CD4-positive, alpha-beta T cell treated with Interleukin-15 for 1 hour (primary cell): ENCODE measurements at regions not wholly inside any gene's neighbourhood (a gene's known extent, or its start where the extent isn't known, plus 50 kb on each side); places are given as distances from the start of the nearest gene placed in this dataset.
"Not testable (repeated sequence)": the region's sequence is repeated elsewhere in the genome, so short reads cannot be mapped to it uniquely, and the experiment has no call there.

ENCODE experiments used
- DNase-seq: peaks from one replicate; pipeline ENCODE4 v3.0.0-alpha.2; 2020

DNA sequence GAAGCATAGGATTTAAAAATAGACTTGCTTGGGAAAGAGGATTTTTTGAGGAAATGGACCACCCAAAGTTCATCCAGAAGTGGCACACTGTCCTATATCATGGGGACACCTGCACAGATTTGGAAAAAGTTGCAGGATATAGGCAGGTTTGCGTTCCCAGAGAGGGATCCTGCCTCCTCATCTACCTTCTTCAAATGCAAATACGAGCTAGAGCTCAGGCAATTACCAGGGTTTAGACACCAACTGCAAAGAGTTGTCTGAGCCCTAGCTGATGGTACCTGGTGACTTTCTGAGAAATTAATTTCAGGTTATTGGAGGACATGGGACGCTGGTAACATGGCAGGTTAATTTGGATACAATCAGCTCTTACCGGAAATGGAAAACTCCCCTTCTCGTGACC, 423.7 kb upstream of the MTPN start:
- DNase-seq, result no peak

DNA sequence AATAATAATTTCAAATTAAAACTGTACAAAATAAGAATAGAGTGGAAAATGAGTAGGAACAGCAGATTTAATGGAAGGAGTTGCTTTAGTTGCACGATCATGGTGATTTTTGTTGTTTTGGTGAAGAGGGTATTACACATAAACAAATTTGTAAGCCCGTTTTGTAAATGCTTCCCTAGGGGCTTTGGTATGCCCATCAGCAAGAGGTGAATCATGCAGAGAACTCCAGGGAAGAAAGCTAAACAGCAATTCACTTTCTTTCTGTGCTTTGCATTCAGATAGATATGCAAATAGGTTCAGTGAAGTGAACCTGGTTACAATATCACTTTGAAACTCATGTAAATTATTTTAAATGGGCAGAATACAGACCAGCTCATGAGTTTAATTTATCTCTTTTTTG, 422.2 kb upstream of the MTPN start:
- no peak for DNase-seq

DNA sequence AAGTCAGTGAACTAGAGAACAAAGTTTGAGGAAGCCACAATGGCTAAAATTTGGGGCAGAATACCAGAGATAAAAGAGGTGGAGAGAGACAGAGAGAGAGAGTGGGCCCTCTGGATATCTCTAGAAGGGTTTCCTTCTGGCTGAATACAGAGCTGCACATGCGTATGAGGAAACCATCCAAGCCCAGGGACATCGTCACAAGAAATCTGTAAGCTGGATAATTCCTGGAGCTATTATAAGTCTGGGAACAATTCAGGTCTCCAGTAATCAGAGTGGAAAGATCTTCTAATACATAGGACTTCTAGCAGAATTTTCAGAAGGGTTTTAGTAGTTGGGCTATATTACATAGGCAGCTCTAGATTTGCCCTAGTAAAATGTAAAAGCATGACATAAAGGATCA, 415.7 kb upstream of the MTPN start:
- no peak for DNase-seq

DNA sequence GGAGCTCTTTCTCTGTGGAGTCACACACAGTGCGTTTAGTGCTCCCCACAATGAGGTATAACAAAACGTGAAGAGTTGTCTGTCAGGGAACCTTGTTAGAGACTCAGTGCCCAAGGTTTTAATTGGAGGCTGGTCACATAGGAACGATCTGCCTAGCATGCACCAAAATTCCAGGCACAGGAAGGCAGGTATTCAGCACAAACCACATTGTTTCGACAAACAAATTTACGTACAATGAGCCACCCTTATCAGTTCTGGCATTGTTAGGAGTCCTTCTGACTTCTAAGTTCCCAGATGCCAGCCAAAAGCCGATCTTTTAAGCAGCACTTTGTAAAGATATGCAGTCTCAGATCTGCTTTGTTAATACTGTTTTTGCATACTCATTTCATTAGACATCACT, 414.2 kb upstream of the MTPN start:
- DNase-seq, result no peak

DNA sequence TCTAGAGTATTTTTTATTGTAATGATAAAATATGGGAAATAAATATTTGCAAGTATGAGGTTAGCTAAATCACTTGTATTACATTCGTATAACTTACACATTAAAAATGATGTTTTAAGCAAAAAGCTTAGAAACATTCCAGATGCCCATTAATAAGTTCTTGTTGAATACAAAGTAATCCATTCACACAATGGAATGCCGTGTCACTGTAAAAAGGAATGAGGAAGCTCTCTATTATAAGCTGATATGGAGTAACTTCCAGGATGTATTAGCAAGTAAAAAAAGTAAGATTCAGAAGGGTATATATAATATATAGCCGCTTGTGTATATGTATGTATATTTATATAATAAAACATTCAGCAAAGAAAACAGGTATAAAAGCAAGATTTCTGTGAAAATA, 412.8 kb upstream of the MTPN start:
- no peak for DNase-seq

DNA sequence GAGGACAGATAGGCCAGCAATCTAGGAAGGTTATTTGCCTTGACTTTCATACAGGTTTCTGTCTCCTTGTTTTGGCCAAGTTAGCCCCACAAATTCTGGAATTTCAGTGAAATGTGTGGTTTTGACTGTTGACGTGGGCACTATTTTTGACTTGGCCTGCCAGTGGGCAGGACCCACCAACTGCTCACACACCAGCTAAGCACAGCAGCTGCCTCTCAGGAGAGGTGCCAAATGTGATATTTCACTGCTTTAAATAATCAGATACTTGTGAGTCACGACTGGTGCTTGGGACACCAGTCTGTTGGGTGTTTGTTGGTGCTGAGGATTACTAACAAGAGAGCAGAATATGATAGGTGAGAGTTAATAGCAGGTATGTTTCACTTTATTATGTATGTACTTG, 409.7 kb upstream of the MTPN start:
- no peak for DNase-seq

DNA sequence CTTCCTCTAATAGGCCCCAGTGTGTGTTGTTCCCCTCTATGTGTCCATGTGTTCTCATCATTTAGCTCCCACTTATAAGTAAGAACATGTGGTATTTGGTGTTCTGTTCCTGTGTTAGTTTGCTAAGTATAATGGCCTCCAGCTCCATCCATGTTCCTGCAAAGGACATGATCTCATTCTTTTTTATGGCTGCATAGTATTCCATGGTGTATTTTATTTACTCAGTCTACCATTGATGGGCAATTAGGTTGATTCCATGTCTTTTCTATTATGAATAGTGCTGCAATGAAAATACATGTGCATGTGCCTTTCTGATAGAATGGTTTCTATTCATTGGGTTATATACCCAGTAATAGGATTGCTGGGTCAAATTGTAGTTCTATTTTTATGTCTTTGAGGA, 394.2 kb upstream of the MTPN start:
- DNase-seq, result not testable (repeated sequence)

DNA sequence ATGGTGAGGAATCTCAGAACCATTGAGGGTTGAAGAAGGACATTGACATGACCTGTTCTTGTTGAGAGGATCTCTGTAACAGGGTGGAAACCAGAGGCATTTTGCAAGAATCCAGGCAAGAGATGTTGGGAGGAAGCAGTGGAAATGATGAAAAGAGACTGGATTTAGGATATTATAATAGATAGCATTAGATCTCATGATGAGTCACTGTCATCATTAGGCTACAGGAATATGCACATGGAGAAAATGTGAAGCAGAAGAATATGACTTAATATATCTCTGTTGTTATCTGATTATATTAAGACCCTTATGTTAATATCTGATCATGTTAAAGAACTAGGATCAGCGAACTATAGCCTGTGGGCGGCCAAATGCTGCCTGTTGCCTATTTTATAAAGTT, 393.0 kb upstream of the MTPN start:
- no peak for DNase-seq

DNA sequence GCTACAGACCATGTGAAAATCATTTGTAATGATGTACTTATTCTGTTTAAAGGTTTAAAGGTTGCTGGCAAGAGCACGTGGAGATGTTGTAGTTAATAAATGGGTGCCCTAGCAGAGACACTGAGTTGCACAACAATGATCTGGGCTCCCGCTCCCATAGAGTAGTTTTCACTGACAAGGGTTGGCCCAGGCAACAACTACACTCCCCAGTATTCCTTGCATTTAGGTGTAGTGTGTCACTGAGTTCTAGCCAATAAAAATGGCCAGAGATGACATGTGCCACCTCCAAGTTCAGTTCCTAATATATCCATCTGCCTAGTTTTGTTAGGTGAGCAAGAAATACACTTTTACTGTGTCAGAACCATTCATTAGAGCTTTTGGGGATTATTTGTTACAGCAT, 392.1 kb upstream of the MTPN start:
- DNase-seq, result no peak

DNA sequence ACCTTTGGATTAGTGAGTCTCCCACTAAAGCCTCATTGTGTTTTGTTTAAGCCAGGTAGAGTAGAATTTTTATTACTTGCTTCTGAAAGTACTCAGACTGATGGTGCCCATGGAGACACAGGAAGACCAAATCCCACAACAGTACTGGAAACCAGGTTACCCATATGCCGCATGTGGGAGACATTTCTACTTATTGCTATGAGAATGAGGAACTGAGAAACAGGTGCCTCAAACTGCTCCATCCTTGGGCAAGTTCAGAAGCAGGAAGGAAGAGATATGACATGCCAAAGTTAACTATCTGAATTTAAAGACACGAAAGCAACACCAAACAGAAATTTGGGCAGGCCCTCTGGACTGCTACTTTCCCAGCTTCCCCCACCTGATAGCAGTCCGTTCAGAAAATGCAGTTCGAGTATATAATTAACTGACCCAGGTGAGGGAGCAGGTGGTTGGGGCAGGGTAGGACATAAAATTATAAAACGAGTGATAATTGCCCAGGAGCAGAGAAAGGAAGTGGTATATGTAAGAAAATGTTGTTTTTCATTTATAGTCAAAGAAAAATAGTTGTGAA, 382.3 kb upstream of the MTPN start:
- DNase-seq, result no peak

DNA sequence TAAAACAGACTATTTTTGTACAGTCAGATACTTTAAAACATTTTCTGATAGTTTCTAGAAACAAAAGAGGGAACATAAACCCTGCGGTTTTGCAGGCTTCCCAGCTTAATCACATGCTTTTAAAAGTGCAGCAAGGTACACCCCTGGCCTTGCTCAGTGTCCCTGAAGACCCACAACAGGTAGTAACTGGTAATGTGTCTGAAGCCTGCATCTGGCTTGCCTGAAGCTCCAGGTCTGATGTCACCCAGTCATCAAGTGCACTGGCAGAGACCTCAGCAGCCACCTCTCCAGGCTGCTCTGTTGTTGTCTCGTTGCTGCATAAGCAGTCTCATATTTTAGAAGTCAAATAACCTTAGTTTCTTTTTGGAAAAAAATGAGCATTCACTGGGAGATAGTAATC, 376.1 kb upstream of the MTPN start:
- DNase-seq, result no peak

DNA sequence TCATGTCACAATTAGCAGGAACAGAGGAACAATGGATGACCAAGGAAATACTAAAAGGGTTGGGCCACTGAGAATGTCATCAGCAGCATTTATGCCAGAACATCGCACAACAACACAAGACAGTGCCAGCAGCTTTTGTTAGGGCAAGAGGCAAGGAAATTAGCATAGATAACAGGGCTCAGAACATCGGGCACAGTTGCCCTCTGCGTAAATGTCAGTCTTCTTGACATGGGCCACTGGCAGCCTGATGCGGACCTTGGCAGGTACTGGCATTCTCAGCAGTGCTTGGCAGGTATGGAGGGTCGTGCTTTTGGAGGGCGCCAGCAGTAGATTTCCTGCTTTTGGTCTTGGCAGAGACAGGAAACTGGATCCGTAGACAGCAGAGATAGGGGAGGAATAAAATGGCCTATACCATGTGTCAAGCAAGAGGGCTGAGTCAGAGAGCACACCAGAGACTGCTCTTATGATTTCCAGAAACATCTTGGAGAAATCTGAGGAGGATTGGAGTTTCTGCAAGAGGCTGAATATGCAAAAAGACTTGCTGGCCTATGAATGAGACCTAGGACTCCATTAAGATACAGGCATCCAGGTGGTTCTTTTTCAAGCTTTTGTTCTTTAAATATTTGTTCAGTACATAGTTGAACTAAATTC, 371.5 kb upstream of the MTPN start:
- no peak for DNase-seq

DNA sequence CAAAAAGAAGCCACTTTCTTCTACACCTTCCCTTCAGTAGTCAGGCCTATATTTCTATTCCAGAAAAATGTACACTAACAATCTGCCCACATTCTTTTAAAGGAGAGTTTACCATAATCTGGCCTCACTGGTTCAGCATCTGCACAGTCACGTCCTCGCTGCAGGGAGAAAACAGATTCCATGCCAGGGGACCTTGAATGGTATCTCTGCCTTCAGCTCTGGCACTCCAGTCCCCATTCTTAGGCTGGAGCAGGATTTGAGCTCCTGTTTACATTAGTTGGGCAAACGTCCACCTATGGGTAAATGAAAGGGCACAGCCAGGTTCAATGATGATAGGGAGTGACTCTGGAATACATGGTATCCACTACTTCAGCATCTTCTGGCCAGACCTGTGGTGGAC, 371.0 kb upstream of the MTPN start:
- no peak for DNase-seq

DNA sequence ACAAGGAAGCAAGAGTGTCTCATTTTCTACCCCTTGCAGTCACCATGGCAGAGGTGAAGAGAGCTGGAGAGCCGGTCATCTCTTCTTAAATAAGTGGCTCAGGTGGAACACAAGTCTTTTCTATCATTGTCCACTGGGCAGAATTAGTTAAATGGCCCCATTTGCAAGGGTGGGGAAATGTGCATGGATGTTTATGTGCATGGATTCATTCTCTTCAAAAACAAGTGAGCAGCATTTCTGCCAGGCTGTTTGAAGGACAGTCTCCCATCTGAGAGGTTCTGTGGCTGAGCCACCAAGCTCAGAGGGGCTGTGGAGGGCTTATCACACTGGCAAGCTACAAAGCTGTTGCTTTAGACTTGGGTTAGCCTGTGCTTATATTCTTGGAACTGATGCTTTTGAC, 370.3 kb upstream of the MTPN start:
- DNase-seq, result no peak

DNA sequence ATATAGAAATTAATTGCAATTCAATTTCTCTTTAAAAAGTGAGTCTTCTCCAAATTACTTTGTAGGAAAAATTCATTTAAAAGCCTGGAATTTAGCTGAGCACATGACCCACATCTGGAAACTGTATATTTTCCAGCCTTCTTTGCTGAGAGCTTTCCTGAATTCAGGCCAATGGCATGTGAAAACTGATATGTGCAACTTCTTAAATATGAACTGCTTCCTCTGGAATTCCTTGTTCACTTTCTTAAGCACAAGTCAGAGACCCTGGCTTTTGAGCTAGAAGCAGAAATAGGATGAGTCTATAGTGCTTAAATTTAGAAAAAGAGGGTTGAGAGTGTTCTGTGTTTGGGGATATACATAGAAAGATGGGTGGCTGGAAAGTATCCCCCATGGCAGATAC, 365.1 kb upstream of the MTPN start:
- DNase-seq, result no peak

DNA sequence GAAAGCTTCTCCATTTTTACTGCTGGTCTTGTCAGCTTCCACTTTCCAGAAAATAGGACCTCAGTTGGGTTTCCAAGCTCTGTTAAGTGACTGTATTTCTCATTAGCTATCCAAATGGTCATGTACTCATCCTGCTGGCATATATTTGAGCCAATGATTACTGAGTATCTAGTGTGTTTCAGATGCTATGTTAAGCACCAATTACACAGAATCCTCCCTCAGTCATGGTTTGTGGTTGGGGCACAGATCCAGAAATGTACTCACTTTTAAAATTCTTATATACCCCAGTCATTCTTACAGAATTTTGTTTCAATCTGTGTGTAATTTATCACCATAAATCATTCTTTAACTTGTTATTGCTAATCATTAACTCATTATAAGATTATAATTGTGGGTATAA, 362.3 kb upstream of the MTPN start:
- no peak for DNase-seq

DNA sequence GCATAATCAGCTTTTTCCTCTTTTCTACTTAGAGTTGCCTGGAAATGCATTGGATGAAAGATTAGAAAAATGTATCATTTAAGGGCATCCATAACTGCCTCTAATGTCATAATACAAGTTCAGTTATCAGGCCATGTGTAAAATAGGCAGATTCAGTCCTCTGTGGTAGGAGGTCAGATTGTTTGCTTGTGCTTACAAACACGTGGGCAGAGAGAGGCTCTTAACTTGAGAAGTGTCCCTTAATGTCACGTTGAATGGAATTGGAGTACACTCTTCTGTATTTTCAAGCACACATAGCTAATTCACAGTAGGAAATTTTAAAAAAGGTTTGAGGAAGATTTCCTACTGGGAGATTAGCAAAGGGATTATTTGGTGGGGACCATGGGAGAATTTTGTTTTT, 359.8 kb upstream of the MTPN start:
- DNase-seq, result no peak

DNA sequence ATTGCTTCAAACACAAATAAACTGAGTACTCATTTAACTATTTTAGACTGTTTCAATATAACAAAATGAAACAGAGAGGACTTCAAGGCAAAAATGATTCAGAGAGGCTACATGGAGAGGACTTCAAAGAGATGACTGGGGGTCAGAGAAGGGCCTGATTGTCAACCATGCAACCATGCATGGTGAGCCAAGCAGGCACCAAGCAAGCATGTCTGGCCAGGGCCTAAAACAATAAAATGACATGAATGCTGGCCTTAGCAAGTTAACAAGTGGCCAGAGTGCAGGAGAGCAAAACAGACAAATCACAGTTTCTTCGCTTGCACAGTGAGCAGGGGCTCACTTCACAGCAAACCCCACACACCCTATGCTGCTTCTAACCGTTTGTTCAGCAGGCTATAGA, 356.5 kb upstream of the MTPN start:
- DNase-seq, result no peak

DNA sequence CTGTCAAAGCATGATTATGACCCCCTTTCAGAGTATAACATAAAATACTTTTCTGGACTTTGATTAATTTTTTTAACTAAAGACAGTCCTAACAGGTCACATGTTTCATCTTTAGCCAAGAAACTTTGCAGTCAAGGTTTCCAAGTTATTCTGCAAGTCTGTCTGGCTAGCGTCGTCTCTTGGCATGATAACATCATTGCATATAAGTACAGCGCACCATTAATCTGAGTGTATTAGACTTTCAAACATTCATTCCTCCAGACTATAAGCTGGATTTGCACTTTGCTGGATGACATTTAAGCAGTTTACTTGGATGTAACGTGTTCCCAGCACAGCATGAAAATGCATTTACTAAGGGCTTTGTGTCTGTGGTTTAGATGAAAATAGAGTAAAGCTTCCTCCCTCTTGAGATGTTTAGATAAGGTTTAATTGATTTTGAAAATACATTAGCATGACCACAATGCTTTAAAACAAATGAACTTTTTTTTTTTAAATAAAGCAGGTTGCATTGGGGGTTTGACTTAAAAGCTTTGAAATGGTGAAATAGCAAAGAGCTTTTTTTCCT, 349.0 kb upstream of the MTPN start:
- DNase-seq, result no peak

DNA sequence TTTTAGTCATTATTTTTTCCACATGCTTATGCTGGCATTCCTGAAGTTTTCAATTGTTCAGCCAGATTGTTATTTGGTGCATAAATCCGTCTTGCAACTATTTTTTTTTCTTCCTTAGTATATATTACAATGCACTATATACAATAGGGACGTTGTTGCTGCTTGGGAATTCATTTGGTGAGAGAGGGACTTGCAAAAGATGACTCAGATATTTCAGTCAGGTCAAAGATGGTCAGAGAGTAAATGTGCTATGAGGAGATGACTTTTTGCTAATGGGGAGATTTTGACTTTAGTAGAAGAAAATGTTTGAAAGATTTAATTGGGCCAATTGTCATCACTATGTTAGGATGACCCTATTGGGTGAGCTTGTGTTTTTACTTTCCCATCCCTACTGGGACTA, 348.4 kb upstream of the MTPN start:
- no peak for DNase-seq

DNA sequence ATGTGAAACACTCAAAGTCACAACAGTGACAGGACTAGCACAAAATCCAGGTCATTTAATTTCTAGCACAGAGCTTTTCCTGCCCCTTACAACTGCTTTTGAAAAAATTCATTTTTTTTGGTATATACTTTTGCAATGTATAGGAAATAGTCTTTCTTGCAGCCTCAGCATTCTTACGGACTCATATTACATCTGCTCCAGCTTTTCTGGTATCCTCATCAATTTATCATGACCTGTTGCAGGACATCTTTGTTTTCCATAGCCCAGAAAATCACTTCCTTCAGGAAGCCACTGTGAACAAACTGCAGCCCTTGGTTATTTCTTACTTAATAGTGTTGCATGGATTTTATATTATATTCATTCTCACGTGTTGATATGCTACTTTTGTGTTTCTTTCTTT, 347.9 kb upstream of the MTPN start:
- no peak for DNase-seq

DNA sequence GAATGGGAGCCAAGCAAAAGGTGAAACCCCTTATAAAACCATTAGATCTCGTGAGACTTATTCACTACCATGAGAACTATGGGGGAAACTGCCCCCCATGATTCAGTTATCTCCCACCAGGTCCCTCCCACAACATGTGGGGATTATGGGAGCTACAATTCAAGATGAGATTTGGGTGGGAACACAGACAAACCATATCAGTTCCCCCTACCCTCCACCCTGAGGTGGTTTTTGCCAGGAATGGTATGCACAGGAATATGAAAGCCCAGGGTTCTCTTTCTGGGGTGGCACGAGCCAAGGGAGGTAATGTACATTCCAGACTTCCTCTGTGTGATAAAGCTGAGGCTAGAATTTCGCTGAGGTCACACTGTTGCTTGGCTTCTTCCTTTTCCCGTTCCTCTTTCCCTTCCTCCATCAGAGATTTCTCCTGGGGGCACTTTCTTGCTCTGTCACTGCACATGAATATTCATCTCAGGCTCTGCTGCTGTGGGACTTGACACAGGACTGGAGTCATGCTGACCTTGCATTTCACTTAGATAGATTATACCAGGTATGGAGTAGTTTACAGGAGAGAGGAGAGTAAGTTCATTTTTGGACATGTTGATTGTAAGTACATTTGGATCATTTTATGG, 347.0 kb upstream of the MTPN start:
- no peak for DNase-seq

DNA sequence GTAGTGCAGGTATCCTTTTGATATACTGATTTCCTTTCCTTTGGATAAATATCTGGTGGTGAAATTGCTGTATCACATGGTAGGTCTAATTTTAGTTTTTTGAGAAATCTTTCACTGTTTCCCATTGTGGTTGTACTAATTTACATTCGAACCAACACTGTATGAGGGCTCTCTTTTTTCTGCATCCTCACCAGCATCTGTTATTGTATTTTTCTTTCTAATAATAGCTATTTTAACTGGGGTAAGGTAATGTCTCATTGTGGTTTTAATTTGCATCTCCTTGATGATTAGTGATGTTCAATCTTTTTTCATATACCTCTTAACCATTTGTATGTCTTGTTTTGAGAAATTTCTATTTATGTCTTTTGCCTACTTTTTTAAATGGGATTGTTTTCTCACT, 335.4 kb upstream of the MTPN start:
- no peak for DNase-seq

DNA sequence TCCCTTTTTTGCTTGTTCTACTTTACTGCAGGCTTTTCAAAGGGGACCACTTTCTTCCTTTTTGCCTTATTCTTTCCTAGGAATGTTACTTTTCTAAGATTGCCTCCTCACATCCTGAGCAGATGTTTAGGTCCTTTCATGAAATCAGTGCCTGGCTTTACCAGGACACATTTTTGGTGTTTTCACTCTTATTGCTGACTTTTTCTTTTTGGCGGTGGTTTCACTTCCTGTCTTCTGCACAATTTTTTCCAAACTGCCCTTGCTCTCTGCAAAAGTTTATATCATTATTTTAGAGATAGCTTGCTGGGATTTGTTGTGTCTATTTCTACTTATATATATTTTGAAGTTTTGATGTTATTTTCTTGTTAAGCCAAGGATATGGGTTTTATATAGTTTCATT, 332.2 kb upstream of the MTPN start:
- no peak for DNase-seq

DNA sequence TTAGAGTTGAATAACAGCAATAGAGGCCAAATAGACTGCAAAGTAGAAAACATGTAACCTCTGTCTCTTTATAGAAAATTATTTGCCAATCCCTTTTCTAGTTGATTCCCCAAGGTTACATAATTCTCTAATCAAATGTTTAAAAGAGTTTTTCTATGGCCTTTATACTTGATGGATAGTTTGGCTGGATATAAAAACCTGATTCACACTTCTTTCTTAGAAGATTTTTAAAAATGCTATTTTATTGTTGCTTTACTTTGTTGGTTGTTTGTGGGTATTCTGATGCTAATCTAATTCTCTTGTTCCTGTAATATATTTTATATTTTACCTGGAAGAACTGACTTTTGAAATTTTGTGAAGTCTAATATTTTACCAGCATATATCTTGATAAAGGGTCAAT, 331.1 kb upstream of the MTPN start:
- DNase-seq, result no peak
